Thymus (tissue), 11 donors: ENCODE measurements at regions not wholly inside any gene's neighbourhood (a gene's known extent, or its start where the extent isn't known, plus 50 kb on each side); places are given as distances from the start of the nearest gene placed in this dataset.

ENCODE experiments used
- DNase-seq, 9 donors: peaks; one replicate each; pipeline ENCODE4 v3.0.0-alpha.2; 2013; ENCODE audit warnings: low spot score in 9 of 9, low read depth in 6 of 9, missing footprints in 1 of 9
- H3K27ac ChIP-seq, 2 donors: one replicate each; pipeline ENCODE4 v1.5.1; 2013; ENCODE audit warnings: control low read depth in 1 of 2, low read depth in 1 of 2, low read length in 1 of 2, mild to moderate bottlenecking in 1 of 2, moderate library complexity in 1 of 2
- H3K27me3 ChIP-seq, 2 donors: one replicate each; pipeline ENCODE4 v1.5.1; 2013; ENCODE audit warnings: low read length in 1 of 2; ENCODE audit not compliant: control insufficient read depth in 2 of 2, insufficient read depth in 1 of 2
- H3K36me3 ChIP-seq, 2 donors: one replicate each; pipeline ENCODE4 v1.5.1; 2013; ENCODE audit warnings: low read length in 1 of 2, mild to moderate bottlenecking in 1 of 2, moderate library complexity in 1 of 2; ENCODE audit not compliant: control insufficient read depth in 2 of 2, insufficient read depth in 2 of 2
- H3K4me1 ChIP-seq, 2 donors: one replicate each; pipeline ENCODE4 v1.5.1; 2013; ENCODE audit warnings: low read length in 2 of 2; ENCODE audit not compliant: control insufficient read depth in 2 of 2, insufficient read depth in 2 of 2
- H3K4me3 ChIP-seq, 2 donors: one replicate each; pipeline ENCODE4 v1.5.1; 2013; ENCODE audit warnings: low read length in 2 of 2, control low read depth in 1 of 2, mild to moderate bottlenecking in 1 of 2
- H3K9me3 ChIP-seq, 2 donors: one replicate each; pipeline ENCODE4 v1.5.1; 2013; ENCODE audit warnings: low read length in 1 of 2, mild to moderate bottlenecking in 1 of 2; ENCODE audit not compliant: control insufficient read depth in 2 of 2, insufficient read depth in 1 of 2
- WGBS: extraction: QIAGEN DNeasy Blood & Tissue Kit; methylation state at CpG from one replicate; pipeline ENCODE4 v1.1.7; 2013; 5-methylcytosine and 5-hydroxymethylcytosine counted together
- donor health status: healthy.

- Histone ChIP-seq H3K36me3 (no peaks in the 10 kb centered on the region), H3K4me1 (no peaks in the 10 kb centered on the region), H3K9me3 (no peaks in the 10 kb centered on the region), H3K4me3 (no peak overlapping the region), H3K27me3 (no peaks in the 10 kb centered on the region), H3K27ac (no peak overlapping the region)
- DNase-seq = no peak
- whole genome bisulfite sequencing = 80% methylated on average over 3 of the region's 3 CpGs
Measured at GRCh38 chr7:120207037-120207436, 65.9 kb upstream of the KCND2 start.

DNA sequence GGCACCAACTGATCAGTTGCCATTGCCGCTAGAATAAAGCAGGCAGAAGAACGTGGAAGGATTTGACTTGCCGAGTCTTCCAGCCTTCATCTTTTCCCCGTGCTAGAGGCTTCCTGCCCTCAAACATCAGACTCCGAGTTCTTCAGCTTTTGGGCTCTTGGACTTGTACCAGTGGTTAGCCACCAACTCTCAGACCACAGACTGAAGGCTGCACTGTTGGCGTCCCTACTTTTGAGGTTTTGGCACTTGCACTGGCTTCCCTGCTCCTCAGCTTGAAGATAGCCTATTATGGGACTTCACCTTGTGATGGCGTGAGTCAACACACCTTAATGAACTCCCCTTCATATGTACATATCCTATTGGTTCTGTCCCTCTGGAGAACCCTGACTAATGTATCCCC is 57.3 kb upstream of the KCND2 start:
- no peaks in the 10 kb centered on the region for H3K27me3 ChIP-seq
- DNase-seq = no peak
- no peak overlapping the region for H3K27ac ChIP-seq
- WGBS = 95% methylated on average over 7 of the region's 7 CpGs
- H3K4me1 ChIP-seq = no peaks in the 10 kb centered on the region
- no peak overlapping the region for H3K4me3 ChIP-seq
- no peaks in the 10 kb centered on the region for H3K9me3 ChIP-seq
- H3K36me3 ChIP-seq = no peaks in the 10 kb centered on the region

- Histone ChIP-seq H3K9me3 (no peaks in the 10 kb centered on the region), H3K27ac (no peak overlapping the region), H3K27me3 (no peaks in the 10 kb centered on the region), H3K4me1 (no peaks in the 10 kb centered on the region), H3K36me3 (no peaks in the 10 kb centered on the region), H3K4me3 (no peak overlapping the region)
- DNase-seq = no peak
- WGBS = 66% methylated on average over 2 of the region's 2 CpGs
Measured at GRCh38 chr7:120216947-120217346, 56.0 kb upstream of the KCND2 start.

DNA sequence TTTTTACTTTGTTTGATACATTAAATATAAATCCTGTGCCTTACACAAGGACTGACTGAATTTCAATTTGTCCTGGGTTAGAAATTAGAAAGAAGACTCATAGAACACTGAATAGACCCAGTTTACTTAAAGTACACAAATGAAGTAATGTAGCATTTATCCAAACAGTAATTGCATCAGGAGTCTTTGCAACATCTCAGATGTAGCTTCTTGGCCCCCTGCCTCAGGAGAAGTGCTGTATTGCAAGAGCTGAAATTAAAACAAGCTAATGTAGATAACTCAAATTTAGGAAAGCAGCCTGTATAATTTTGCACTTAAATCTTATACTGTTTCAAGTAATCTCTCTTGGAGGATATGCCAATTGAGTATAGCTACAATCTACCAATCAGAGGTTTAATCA is 54.3 kb upstream of the KCND2 start:
- no peaks in the 10 kb centered on the region for H3K9me3 ChIP-seq
- no peak overlapping the region for H3K27ac ChIP-seq
- H3K36me3 ChIP-seq = no peaks in the 10 kb centered on the region
- H3K27me3 ChIP-seq = no peaks in the 10 kb centered on the region
- H3K4me1 ChIP-seq = no peaks in the 10 kb centered on the region
- DNase-seq = no peak
- no peak overlapping the region for H3K4me3 ChIP-seq

DNA sequence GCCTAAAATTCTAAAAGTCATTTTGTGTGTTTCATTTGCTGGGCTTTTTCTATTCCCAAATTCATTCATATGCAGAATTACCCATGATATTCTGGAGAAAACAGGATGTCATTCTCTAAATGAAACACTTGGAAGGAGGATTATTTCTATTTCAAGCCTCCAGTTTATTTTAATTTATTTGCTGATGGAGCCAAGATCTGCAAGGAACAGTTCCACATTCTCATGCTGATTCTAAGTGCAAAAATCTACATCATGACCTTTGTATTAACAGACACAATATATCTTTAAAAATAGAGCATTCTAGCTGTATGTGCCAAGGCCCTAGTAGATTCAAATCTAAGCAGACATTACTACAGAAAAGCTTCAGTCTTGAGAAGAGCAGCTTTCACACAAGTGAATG is 51.3 kb upstream of the KCND2 start:
- no peak overlapping the region for H3K27ac ChIP-seq
- no peaks in the 10 kb centered on the region for H3K9me3 ChIP-seq
- DNase-seq = no peak
- H3K27me3 ChIP-seq = no peaks in the 10 kb centered on the region
- no peak overlapping the region for H3K4me3 ChIP-seq
- H3K36me3 ChIP-seq = no peaks in the 10 kb centered on the region
- H3K4me1 ChIP-seq = no peaks in the 10 kb centered on the region
